GM21515 (cell line): ENCODE measurements at regions not wholly inside any gene's neighbourhood (a gene's known extent, or its start where the extent isn't known, plus 50 kb on each side); places are given as distances from the start of the nearest gene placed in this dataset.

ENCODE experiments used
- ATAC-seq: cut with Tn5 transposase; IDR thresholded peaks from one replicate; pipeline ENCODE4 v1.9.1; 2021; ENCODE audit not compliant: unreplicated experiment

DNA sequence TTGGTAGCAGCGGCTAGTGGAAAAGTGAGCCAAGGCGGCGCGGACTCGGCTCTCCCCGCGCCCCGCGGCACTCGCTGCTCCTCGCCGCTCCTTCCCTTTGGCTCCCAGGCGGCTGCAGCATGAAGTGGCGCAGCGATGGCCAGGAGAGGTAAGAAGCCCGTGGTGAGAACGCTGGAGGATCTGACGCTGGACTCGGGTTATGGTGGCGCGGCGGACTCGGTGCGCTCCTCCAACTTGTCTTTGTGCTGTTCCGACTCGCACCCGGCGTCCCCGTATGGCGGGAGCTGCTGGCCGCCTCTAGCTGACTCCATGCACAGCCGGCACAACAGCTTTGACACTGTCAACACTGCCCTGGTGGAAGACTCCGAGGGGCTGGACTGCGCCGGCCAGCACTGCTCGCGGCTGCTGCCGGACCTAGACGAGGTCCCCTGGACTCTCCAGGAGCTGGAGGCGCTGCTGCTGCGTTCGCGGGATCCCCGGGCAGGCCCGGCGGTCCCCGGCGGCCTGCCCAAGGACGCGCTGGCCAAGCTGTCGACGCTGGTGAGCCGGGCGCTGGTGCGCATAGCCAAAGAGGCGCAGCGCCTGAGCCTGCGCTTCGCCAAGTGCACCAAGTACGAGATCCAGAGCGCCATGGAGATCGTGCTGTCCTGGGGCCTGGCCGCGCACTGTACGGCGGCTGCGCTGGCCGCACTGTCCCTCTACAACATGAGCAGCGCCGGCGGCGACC is 225.6 kb upstream of the CRY1 start:
- no peak for ATAC-seq

GRCh38 chr12:107319533-107320032 is 226.2 kb upstream of the CRY1 start:
- no peak for ATAC-seq

- ATAC-seq = no peak
Measured at GRCh38 chr12:107320033-107320928, 226.9 kb upstream of the CRY1 start.

GRCh38 chr12:107320929-107321631 is 227.7 kb upstream of the CRY1 start:
- ATAC-seq = no peak

- no peak for ATAC-seq
Measured at GRCh38 chr12:107322063-107322462, 228.7 kb upstream of the CRY1 start.

DNA sequence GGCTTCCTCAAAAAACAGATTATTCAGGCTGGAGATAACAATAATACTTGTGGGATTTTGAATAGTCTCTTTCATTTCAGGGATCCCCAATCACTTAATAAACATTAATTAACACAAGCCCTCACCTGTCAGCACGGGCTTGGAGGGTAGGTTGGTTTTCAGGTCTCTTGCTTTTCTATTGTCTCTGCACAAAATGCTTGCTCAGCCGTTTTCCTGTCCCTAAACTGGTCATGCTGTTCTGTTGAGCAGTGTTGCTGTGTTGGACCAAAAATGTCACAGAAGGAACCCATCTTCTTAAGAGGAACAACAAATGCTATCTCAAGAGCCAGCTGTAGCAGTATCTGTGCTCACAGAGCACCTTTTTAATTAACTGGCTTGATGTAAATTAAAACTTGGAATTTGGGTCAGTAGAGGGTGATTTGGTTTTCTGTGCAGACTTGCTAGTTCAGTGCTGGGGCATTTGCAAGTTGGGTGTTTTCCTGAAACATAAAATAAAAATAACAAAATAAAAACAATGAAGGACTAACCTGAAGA is 231.8 kb upstream of the CRY1 start:
- no peak for ATAC-seq

DNA sequence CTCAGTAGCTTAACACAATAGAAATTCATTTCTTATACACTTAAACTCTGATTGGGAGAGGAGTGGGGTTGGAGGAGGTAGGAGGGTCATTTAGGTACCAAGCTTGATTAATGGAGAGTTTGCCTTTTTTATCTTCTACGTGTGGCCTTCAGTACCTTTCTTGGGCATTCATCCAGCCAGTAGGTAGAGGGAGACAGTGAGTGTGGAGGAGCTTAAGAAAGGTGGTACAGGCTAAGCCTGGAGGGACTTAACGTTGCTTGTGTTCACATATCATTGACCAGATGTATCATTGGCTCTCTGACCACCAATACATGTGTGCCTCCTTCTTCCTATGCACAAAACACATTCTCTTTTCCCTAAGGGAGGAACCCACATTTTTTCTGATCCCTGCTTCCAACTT is 232.9 kb upstream of the CRY1 start:
- no peak for ATAC-seq

DNA sequence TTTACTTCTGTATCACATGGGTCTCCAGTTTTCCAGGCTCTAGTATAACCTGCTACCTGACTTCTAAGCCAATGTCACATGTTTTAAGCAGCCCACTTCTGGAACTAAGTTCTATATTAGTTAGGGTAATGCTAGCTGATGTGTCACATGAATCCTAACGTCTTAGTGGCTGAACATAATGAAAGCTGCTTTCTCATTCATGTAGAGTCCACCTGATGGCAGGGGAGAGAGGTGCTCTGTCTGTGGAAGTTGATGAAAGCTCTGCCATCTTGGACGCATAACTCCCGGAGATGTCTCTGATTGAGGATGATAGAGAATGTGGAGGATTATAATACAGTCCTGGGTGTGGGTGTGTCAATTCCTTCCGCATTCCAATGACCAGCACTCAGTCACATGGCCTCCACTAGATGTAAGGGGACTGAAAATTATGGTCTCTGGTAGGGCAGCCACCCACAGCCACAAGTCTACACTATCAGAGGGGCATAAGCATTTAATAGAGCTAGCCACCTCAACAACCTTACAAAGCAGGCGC is 234.4 kb upstream of the CRY1 start:
- ATAC-seq = no peak

- ATAC-seq = no peak
Measured at GRCh38 chr12:107328442-107329133, 235.2 kb upstream of the CRY1 start.

- ATAC-seq = no peak
Measured at GRCh38 chr12:107329569-107330324, 236.4 kb upstream of the CRY1 start.

DNA sequence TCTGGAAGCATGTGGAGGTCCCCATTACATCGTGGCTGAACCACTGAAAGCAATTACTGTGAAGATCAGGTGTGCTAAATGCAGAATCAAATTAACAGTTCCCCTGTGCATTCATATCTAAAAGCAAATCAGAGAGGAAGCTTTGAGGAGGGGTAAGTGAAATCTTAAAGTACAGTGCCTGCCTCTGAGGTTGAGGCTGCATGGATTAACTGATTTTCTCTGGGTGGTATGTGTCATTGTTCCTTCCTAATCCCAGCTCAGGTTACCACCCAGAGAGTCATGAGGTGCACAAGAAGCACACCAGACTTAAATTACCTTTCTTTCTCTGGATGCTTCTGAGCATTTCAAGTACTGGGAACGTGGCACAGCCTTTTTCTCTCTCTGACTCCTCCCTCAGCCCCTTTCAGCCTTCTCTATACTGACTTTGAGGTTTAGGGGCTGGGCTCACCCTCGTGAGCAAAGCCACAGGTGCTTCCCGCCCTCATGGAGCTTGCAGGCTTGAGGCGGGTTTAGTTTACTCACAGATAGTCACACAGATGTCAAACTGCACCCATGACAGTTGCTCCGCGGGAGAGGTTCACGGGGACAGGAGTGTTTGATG is 237.6 kb upstream of the CRY1 start:
- no peak for ATAC-seq

DNA sequence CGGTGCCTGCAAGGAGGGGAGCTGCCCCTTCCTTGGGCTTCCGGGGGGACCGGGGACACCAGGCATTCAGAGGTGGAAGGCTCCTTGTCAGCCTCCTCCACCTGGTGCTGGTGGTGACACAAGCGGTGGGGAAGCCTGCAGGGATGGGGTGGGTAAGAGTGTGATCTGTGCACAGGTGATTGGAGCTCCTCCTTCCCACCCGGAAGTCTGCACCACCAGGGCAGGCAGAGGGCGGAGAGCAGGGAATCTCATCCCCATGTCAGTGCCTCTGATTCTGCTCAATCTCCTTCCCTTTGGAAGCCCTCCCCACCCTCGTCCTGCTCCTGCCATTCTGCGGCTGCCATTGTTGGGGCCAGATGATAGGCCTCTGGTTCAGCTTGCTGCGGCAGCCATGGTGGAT is 238.1 kb upstream of the CRY1 start:
- ATAC-seq = no peak

DNA sequence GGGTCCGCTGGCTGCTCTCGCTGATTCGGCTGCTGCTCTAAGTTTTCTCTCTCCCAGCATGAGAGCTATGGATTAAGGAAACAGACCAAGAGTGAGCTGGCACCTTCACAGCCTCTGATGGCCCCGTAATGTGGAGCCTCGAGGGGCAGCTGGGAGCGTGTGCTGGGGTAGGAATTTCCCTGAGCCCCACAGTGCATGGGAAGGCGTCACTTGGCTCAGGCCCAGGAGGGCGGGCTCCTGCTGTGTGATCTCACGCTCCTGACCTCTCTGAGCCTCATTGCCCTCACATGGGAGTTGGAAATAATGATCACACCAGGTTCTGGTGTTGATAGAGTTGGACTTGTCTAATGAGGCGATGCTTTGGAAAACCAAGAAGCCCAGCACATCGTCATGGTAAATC is 238.6 kb upstream of the CRY1 start:
- ATAC-seq = no peak

GRCh38 chr12:107332743-107333142 is 239.4 kb upstream of the CRY1 start:
- ATAC-seq = no peak

DNA sequence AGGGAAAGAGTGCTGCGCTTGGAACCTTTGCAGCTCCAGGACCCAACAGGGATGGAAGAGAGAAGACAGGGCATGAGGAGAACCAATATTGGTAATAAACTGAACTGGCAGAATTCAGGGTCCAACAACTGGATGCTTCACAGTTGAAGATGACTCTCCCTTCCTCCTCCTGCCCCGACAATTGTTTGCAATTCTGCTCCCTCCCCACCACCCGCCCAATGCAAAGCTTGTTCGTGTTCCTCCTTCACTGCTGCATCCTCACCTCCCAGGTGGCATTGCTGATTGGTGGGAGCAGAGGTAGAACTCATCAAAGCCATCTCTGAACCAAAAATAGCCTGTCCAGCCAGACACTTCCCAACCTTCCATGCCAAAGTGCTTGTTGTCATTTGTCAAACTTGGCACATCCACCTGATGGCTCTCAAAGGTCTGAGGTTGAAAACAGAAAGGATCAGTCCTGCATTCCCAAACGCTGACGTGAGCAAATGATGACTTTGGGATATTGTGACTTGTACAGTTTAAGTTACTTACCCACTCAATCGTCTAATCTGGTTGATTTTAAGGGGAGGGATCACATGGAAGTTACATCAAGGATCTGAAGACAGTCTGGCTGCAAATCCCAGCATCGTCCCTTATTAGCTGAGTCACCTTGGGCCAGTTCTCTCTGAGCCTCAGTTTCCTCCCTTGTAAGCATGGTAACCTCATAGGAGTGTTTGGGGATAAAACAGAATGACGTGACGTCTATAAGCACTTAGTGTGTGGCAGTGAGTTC is 242.6 kb upstream of the CRY1 start:
- ATAC-seq = no peak

- ATAC-seq = no peak
Measured at GRCh38 chr12:107336695-107337094, 243.3 kb upstream of the CRY1 start.

DNA sequence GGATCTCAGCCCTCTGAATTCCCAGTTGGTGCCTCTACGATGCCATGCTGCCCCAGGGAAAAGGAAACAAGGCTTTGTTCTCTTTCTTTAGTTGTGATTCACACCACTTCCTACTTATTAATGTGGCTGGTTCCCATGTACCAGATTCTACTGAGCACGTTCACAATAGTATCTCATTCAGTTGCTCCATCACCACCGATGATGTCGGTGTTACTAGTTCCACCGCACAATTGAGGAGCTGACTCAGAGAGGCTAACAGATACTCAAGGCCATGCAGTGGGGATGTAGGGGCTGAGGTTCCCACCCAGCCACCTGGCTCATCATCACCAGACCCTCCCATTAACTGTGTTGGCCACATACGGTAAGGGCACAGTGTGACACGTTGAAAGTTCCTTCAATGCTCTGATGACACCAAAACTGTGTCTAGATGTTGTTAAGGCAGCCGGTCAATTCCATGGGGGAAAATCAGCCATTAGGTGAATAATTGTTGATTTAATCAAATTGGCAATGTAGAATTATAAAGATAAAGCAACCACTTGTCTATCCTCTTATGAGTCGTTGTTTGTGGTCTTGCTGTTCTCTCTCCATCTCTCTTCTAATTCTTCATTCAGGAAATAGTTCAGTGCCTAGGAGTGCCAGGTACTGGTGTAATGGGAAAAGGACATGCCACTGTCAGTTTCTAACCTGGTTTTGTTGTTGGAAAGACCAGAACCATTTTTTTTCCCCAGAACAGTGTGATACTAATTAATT is 244.2 kb upstream of the CRY1 start:
- no peak for ATAC-seq

GRCh38 chr12:107339487-107339886 is 246.1 kb upstream of the CRY1 start:
- no peak for ATAC-seq
